Activated CD8-positive, alpha-beta memory T cell treated with anti-CD3 and anti-CD28 coated beads, Interleukin-2, amount 50 U/mL, for 1 hour (primary cell): ENCODE measurements at regions not wholly inside any gene's neighbourhood (a gene's known extent, or its start where the extent isn't known, plus 50 kb on each side); places are given as distances from the start of the nearest gene placed in this dataset.
"Not testable (repeated sequence)": the region's sequence is repeated elsewhere in the genome, so short reads cannot be mapped to it uniquely, and the experiment has no call there.

ENCODE experiments used
- DNase-seq: peaks from one replicate; pipeline ENCODE4 v3.0.0-alpha.2; 2020; ENCODE audit errors: extremely low read depth

GRCh38 chr14:104249706-104250105 is 111.3 kb downstream of the KIF26A start:
- DNase-seq, result no peak

GRCh38 chr14:104250175-104250574 is 111.8 kb downstream of the KIF26A start:
- no peak for DNase-seq

- no peak for DNase-seq
These were observed 114.1 kb downstream of the KIF26A start for GRCh38 chr14:104252256-104253215.

GRCh38 chr14:104253223-104253822 is 114.9 kb downstream of the KIF26A start:
- DNase-seq, result no peak

- no peak for DNase-seq
These were observed 115.5 kb downstream of the KIF26A start for GRCh38 chr14:104253901-104254353.

GRCh38 chr14:104254735-104255400 is 116.5 kb downstream of the KIF26A start:
- DNase-seq, result no peak

GRCh38 chr14:104256025-104256424 is 117.6 kb downstream of the KIF26A start:
- DNase-seq, result no peak

- no peak for DNase-seq
These were observed 124.4 kb downstream of the KIF26A start for GRCh38 chr14:104262515-104263514.

GRCh38 chr14:104263675-104264358 is 125.4 kb downstream of the KIF26A start:
- no peak for DNase-seq

- no peak for DNase-seq
These were observed 126.3 kb downstream of the KIF26A start for GRCh38 chr14:104264495-104265265.

GRCh38 chr14:104265918-104266630 is 127.7 kb downstream of the KIF26A start:
- DNase-seq, result no peak

- no peak for DNase-seq
These were observed 128.5 kb downstream of the KIF26A start for GRCh38 chr14:104266631-104267575.

- no peak for DNase-seq
These were observed 129.5 kb downstream of the KIF26A start for GRCh38 chr14:104267895-104268294.

- DNase-seq, result no peak
These were observed 129.9 kb downstream of the KIF26A start for GRCh38 chr14:104268295-104268694.

GRCh38 chr14:104268725-104269436 is 130.5 kb downstream of the KIF26A start:
- no peak for DNase-seq

GRCh38 chr14:104269511-104270241 is 131.3 kb downstream of the KIF26A start:
- not testable (repeated sequence) for DNase-seq

- no peak for DNase-seq
These were observed 133.0 kb downstream of the KIF26A start for GRCh38 chr14:104271391-104271790.
